Stomach (tissue), 4 donors: ENCODE measurements at regions not wholly inside any gene's neighbourhood (a gene's known extent, or its start where the extent isn't known, plus 50 kb on each side); places are given as distances from the start of the nearest gene placed in this dataset.

Source experiments
- CTCF ChIP-seq, 7 experiments: fragments of 450-650 bp in 4 of 7; fragments of 200-600 bp in 3 of 7; sonication (generic) in 3 of 7; IDR thresholded peaks; one replicate each; pipeline ENCODE4 v1.5.1; 2016 to 2019; ENCODE audit warnings: antibody characterized with exemption in 7 of 7, control low read depth in 2 of 7, mild to moderate bottlenecking in 1 of 7
- POLR2A ChIP-seq, 4 donors: fragments of 450-650 bp; IDR thresholded peaks; one replicate each; pipeline ENCODE4 v1.6.1; 2016; ENCODE audit warnings: antibody characterized with exemption in 4 of 4, control low read depth in 2 of 4, mild to moderate bottlenecking in 1 of 4, moderate library complexity in 1 of 4

GRCh38 chr16:54873071-54873470 is 57.6 kb upstream of the IRX5 start:
- TF ChIP-seq POLR2A (IDR thresholded peaks at IDR 0.05) (no peak), CTCF (IDR thresholded peaks at IDR 0.05) (no peak)
